ENCODE measurements at regions not wholly inside any gene's neighbourhood (a gene's known extent, or its start where the extent isn't known, plus 50 kb on each side); places are given as distances from the start of the nearest gene placed in this dataset.

DNA sequence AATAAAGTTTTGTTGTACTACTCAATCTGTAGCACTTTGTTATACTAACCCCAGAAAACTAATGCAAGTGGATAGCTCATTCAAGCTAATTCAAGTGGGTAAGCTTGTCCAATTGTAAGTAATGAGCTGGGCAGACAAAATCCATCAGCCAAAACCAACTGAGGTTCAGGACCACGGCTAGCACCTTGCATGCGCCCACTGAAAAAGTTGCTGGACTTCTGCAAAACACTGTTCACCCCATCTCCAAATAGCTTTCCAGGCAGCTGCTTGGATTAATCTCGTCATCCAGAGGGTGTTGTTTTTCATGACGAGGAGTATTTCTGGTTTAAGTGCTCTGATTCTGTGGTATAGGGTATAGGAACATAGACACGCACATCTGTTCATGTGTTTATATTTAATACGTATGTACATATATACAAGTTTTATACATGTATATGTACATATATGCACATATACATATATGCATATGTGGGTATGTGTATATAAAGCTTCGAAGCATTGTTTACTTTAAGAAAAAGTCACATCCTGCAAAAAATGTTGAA is 307.5 kb downstream of the GALR1 start:
- H3K9ac ChIP-seq (ENCODE audit: low read depth in 1 of 3, low read length in 3 of 3), result no peak overlapping the region
- no peak overlapping the region for H3K27ac ChIP-seq (ENCODE audit: low read depth, low read length)
- H3K4me1 ChIP-seq (ENCODE audit: control insufficient read depth in 3 of 3, insufficient read depth in 3 of 3, low read length in 3 of 3), result no peaks in the 10 kb centered on the region
- no peaks in the 10 kb centered on the region for H3K27me3 ChIP-seq (ENCODE audit: control insufficient read depth in 3 of 3, insufficient read depth in 3 of 3, low read length in 3 of 3)
- H3K36me3 ChIP-seq (ENCODE audit: control insufficient read depth in 3 of 3, insufficient read depth in 3 of 3, low read length in 3 of 3), result no peaks in the 10 kb centered on the region
- H3K9me3 ChIP-seq (ENCODE audit: control insufficient read depth in 3 of 3, low read length in 3 of 3), result no peaks in the 10 kb centered on the region
- no peak overlapping the region for H3K4me3 ChIP-seq (ENCODE audit: low read length in 3 of 3)

DNA sequence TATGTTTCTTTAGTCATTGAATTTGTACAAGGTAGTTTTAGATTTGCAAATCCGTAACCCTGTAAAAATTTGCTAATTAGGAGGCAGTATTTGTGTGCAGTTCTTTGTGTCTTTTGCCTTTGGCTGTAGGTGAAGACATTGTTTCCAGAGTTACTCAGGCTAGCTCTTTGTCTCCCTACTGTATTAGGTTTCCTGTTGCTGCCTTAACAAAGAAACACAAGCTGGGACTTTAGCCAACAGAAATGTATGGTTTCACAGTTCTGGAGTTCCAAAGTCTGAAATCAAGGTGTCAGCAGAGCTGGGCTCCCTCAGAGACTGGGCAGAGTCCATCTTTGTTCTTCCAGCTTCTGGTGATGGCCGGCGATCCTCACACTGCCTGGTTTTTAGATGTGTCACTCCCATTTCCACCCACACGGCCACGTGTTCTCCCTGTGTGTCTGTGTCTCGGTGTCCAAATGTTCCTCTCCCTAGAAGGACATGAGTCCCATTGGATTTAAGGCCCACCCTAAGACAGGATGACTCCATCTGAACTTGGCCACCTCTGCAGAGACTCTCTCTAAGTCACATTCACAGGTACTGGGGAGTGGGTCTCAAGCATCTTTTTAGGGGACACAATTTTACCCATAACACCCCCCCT is 309.7 kb downstream of the GALR1 start:
- H3K36me3 ChIP-seq (ENCODE audit: control insufficient read depth in 3 of 3, insufficient read depth in 3 of 3, low read length in 3 of 3), result no peaks in the 10 kb centered on the region
- H3K9me3 ChIP-seq (ENCODE audit: control insufficient read depth in 3 of 3, low read length in 3 of 3), result no peaks in the 10 kb centered on the region
- no peak overlapping the region for H3K4me3 ChIP-seq (ENCODE audit: low read length in 3 of 3)
- no peak overlapping the region for H3K9ac ChIP-seq (ENCODE audit: low read depth in 1 of 3, low read length in 3 of 3)
- no peaks in the 10 kb centered on the region for H3K27me3 ChIP-seq (ENCODE audit: control insufficient read depth in 3 of 3, insufficient read depth in 3 of 3, low read length in 3 of 3)
- H3K27ac ChIP-seq (ENCODE audit: low read depth, low read length), result no peak overlapping the region
- H3K4me1 ChIP-seq (ENCODE audit: control insufficient read depth in 3 of 3, insufficient read depth in 3 of 3, low read length in 3 of 3), result no peaks in the 10 kb centered on the region

DNA sequence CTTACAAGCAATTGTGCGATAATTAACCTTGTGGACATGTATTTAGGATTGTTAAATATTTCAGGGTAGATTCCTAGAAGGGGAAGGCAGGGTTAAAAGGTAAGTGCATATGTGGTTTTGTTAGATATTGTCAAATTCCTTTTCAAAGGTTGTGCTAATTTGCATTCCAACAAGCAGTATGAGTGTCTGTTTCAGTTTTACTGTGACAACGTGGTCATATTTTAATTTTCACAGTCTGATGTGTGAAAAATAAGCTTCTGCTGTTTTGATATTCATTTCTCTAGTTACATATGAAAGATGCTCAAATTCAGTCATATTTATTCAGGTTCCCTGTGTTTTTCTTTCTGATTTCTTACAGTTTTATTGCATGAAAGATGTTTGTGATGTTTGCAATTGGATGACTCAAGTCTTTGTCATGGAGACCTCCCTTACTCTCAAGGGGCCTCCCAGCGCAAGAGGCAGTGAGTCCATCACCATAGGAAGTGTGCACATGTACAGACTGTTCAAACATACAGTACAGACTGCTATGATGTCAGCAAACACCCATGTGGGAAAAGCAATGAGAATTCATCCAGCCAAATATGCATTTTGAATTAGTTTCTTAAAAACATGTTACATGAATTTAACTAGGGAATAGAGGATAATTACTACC is 310.8 kb downstream of the GALR1 start:
- no peak overlapping the region for H3K4me3 ChIP-seq (ENCODE audit: low read length in 3 of 3)
- no peaks in the 10 kb centered on the region for H3K4me1 ChIP-seq (ENCODE audit: control insufficient read depth in 3 of 3, insufficient read depth in 3 of 3, low read length in 3 of 3)
- H3K9me3 ChIP-seq (ENCODE audit: control insufficient read depth in 3 of 3, low read length in 3 of 3), result no peaks in the 10 kb centered on the region

DNA sequence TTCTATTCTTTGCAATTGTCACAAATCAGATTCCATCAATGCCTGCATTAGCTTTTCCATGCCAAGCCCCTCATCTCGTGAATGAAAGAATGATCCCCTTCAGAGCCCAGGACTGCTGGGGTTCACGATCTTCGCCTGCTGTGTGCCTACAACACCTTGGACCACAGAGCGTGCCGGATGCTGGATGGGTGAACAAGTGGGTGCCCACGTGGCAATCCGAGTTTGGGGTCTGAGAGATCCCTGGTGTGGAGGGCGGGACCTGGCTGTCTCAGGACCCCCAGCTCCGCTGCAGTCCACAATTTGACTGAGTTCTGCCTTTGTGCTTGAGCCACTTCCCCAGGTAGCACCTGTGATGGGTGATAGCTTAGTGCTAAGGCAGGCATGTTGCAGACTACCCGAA is 317.0 kb downstream of the GALR1 start:
- H3K27me3 ChIP-seq (ENCODE audit: control insufficient read depth in 3 of 3, insufficient read depth in 3 of 3, low read length in 3 of 3), result no peaks in the 10 kb centered on the region
- no peaks in the 10 kb centered on the region for H3K9me3 ChIP-seq (ENCODE audit: control insufficient read depth in 3 of 3, low read length in 3 of 3)
- H3K4me3 ChIP-seq (ENCODE audit: low read length in 3 of 3), result no peak overlapping the region
- no peak overlapping the region for H3K9ac ChIP-seq (ENCODE audit: low read depth in 1 of 3, low read length in 3 of 3)
- H3K27ac ChIP-seq (ENCODE audit: low read depth, low read length), result no peak overlapping the region
- H3K4me1 ChIP-seq (ENCODE audit: control insufficient read depth in 3 of 3, insufficient read depth in 3 of 3, low read length in 3 of 3), result no peaks in the 10 kb centered on the region
- H3K36me3 ChIP-seq (ENCODE audit: control insufficient read depth in 3 of 3, insufficient read depth in 3 of 3, low read length in 3 of 3), result no peaks in the 10 kb centered on the region

More for the DNA sequence above, 310.8 kb downstream of the GALR1 start:
- H3K9ac ChIP-seq (ENCODE audit: low read depth in 1 of 3, low read length in 3 of 3), result no peak overlapping the region
- H3K36me3 ChIP-seq (ENCODE audit: control insufficient read depth in 3 of 3, insufficient read depth in 3 of 3, low read length in 3 of 3), result no peaks in the 10 kb centered on the region
- H3K27me3 ChIP-seq (ENCODE audit: control insufficient read depth in 3 of 3, insufficient read depth in 3 of 3, low read length in 3 of 3), result no peaks in the 10 kb centered on the region
- H3K27ac ChIP-seq (ENCODE audit: low read depth, low read length), result no peak overlapping the region

DNA sequence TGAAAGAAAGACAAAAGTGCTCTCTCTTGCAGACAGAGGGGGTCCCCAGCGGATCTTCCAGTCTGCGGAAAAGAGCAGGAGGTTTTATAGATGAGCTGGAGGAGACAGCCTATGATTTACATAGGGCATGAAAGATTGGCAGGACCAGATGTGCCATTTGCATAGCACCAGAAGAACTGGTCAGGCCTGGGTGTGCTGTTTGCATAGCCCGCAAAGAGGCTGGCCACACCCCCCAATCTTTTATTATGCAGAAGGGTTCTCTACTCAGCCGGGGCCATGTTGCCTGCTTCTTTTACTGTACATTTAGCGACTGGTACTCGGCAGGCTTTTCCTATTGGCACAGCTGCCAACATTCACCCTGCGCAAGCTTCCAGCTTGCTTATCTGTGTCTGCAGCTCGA is 317.6 kb downstream of the GALR1 start:
- no peaks in the 10 kb centered on the region for H3K36me3 ChIP-seq (ENCODE audit: control insufficient read depth in 3 of 3, insufficient read depth in 3 of 3, low read length in 3 of 3)
- H3K27ac ChIP-seq (ENCODE audit: low read depth, low read length), result no peak overlapping the region

DNA sequence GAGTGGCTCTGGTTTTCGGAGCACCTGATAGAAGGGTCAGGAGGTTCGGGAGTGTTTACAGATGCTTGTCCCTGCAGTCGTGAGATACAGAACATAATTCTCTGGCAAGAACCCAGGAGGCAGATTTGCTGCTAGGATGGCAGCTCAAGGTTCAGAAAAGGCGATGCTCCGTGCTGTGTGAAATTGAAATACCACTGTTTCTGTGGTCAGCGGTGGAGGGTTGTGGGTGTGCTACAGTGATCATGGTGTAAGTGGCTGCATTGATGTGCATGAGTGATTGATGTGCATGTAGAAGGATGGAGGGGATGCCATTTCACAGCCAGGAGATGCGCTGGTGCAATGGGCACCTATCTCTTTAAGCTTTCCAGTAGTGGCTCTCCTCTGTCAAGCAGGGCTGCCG is 322.1 kb downstream of the GALR1 start:
- H3K4me1 ChIP-seq (ENCODE audit: control insufficient read depth in 3 of 3, insufficient read depth in 3 of 3, low read length in 3 of 3), result no peaks in the 10 kb centered on the region
- H3K9ac ChIP-seq (ENCODE audit: low read depth in 1 of 3, low read length in 3 of 3), result no peak overlapping the region
- no peaks in the 10 kb centered on the region for H3K9me3 ChIP-seq (ENCODE audit: control insufficient read depth in 3 of 3, low read length in 3 of 3)
- H3K4me3 ChIP-seq (ENCODE audit: low read length in 3 of 3), result no peak overlapping the region
- H3K27ac ChIP-seq (ENCODE audit: low read depth, low read length), result no peak overlapping the region
- no peaks in the 10 kb centered on the region for H3K36me3 ChIP-seq (ENCODE audit: control insufficient read depth in 3 of 3, insufficient read depth in 3 of 3, low read length in 3 of 3)
- H3K27me3 ChIP-seq (ENCODE audit: control insufficient read depth in 3 of 3, insufficient read depth in 3 of 3, low read length in 3 of 3), result no peaks in the 10 kb centered on the region

More for the DNA sequence above, 317.6 kb downstream of the GALR1 start:
- no peak overlapping the region for H3K4me3 ChIP-seq (ENCODE audit: low read length in 3 of 3)
- H3K9ac ChIP-seq (ENCODE audit: low read depth in 1 of 3, low read length in 3 of 3), result no peak overlapping the region
- no peaks in the 10 kb centered on the region for H3K9me3 ChIP-seq (ENCODE audit: control insufficient read depth in 3 of 3, low read length in 3 of 3)
- no peaks in the 10 kb centered on the region for H3K4me1 ChIP-seq (ENCODE audit: control insufficient read depth in 3 of 3, insufficient read depth in 3 of 3, low read length in 3 of 3)
- no peaks in the 10 kb centered on the region for H3K27me3 ChIP-seq (ENCODE audit: control insufficient read depth in 3 of 3, insufficient read depth in 3 of 3, low read length in 3 of 3)

DNA sequence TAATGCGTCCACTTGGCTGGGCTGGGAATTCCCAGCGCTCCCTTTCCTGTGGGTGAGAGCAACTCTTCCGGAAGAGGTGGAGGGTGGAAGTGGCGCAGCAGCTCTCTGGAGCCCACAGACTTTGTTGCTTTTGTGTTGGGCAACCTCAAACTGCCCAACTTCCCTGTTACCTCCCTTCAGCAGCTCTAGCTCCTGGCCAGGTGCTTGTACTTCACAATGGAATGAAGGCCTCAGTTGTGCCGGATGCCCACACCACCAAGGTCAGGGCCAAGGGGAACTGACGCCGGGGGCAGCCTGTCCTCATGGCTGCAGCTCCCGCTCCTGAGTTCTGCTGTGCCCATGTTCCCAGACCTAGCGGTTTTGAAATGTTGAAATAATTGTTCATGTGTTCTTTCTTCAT is 322.9 kb downstream of the GALR1 start:
- no peak overlapping the region for H3K9ac ChIP-seq (ENCODE audit: low read depth in 1 of 3, low read length in 3 of 3)
- H3K4me3 ChIP-seq (ENCODE audit: low read length in 3 of 3), result no peak overlapping the region
- no peaks in the 10 kb centered on the region for H3K36me3 ChIP-seq (ENCODE audit: control insufficient read depth in 3 of 3, insufficient read depth in 3 of 3, low read length in 3 of 3)
- H3K27ac ChIP-seq (ENCODE audit: low read depth, low read length), result no peak overlapping the region
- no peaks in the 10 kb centered on the region for H3K4me1 ChIP-seq (ENCODE audit: control insufficient read depth in 3 of 3, insufficient read depth in 3 of 3, low read length in 3 of 3)
- no peaks in the 10 kb centered on the region for H3K9me3 ChIP-seq (ENCODE audit: control insufficient read depth in 3 of 3, low read length in 3 of 3)
- H3K27me3 ChIP-seq (ENCODE audit: control insufficient read depth in 3 of 3, insufficient read depth in 3 of 3, low read length in 3 of 3), result peaks cover 0 to 5% (median 0%) of the 10 kb centered on the region in 3 donors

DNA sequence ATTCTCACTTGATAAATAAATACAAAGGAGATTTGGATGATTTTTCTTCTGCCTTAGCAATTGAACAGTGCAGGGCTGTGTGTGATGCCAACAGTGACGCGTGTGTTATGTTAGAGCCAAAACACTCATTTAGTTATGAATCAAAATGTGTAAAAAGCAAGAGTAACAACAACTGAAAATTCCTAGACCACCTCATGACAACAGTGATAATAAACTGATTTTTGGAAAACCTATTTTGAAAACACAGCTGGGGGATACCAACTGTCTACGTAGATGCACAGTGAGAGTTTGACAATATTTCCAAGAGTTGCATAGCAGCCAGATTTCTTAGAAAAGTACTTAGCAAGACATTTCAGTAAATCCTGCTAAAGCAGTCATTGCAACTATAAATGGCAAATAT is 323.9 kb downstream of the GALR1 start:
- peaks cover 0 to 5% (median 0%) of the 10 kb centered on the region in 3 donors for H3K27me3 ChIP-seq (ENCODE audit: control insufficient read depth in 3 of 3, insufficient read depth in 3 of 3, low read length in 3 of 3)
- no peak overlapping the region for H3K9ac ChIP-seq (ENCODE audit: low read depth in 1 of 3, low read length in 3 of 3)
- no peak overlapping the region for H3K27ac ChIP-seq (ENCODE audit: low read depth, low read length)
- no peaks in the 10 kb centered on the region for H3K4me1 ChIP-seq (ENCODE audit: control insufficient read depth in 3 of 3, insufficient read depth in 3 of 3, low read length in 3 of 3)
- H3K9me3 ChIP-seq (ENCODE audit: control insufficient read depth in 3 of 3, low read length in 3 of 3), result no peaks in the 10 kb centered on the region
- no peaks in the 10 kb centered on the region for H3K36me3 ChIP-seq (ENCODE audit: control insufficient read depth in 3 of 3, insufficient read depth in 3 of 3, low read length in 3 of 3)
- H3K4me3 ChIP-seq (ENCODE audit: low read length in 3 of 3), result no peak overlapping the region

DNA sequence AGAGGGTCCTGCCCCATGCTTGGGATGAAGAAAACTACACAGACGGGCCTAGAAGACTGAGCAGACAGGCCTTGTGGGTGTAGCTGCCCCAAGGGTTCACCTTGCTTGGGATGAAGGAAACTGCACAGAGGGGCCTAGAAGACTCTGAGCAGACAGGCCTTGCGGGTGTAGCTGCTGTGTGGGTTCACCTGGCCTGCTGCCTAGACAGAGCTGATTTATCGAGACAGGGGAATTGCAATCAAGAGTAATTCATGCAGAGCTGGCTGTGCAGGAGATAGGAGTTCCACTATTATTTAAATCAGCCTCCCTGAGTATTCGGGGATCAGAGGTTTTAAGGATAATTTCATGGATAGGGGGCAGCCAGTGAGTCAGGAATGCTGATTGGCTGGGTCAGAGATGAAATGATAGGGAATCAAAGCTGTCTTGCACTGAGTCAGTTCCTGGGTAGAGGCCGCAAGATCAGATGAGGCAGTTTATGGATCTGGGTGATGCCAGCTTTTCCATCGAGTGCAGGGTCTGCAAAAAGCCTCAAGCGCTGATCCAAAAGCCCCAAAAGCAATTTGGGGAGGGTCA is 341.4 kb downstream of the GALR1 start:
- no peak overlapping the region for H3K27ac ChIP-seq (ENCODE audit: low read depth, low read length)

DNA sequence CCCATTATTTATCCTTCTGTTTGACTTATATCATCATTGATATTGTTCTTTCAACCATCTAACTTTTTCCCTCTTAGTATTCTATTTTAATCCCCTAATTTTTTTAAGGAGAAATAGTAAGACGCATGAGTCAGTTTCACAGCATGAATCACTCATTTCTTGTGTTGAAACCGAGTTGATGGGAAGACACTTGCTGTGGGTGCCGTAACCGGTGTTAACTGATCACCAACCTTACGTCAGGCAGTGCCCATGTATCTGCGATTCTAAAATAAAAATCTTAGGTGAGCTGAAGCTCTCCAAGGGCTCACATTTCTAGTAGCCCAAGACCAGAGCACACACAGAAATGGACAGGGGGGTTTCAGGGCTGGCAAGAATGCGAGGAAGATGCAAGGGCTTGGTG is 348.1 kb downstream of the GALR1 start:
- H3K27ac ChIP-seq (ENCODE audit: low read depth, low read length), result no peak overlapping the region
- H3K9ac ChIP-seq (ENCODE audit: low read depth in 1 of 3, low read length in 3 of 3), result no peak overlapping the region
- H3K4me3 ChIP-seq (ENCODE audit: low read length in 3 of 3), result no peak overlapping the region
- H3K27me3 ChIP-seq (ENCODE audit: control insufficient read depth in 3 of 3, insufficient read depth in 3 of 3, low read length in 3 of 3), result peaks cover 0 to 3% (median 0%) of the 10 kb centered on the region in 3 donors
- no peaks in the 10 kb centered on the region for H3K4me1 ChIP-seq (ENCODE audit: control insufficient read depth in 3 of 3, insufficient read depth in 3 of 3, low read length in 3 of 3)
- no peaks in the 10 kb centered on the region for H3K36me3 ChIP-seq (ENCODE audit: control insufficient read depth in 3 of 3, insufficient read depth in 3 of 3, low read length in 3 of 3)
- no peaks in the 10 kb centered on the region for H3K9me3 ChIP-seq (ENCODE audit: control insufficient read depth in 3 of 3, low read length in 3 of 3)

More for the DNA sequence above, 341.4 kb downstream of the GALR1 start:
- Histone ChIP-seq H3K36me3 (ENCODE audit: control insufficient read depth in 3 of 3, insufficient read depth in 3 of 3, low read length in 3 of 3) (no peaks in the 10 kb centered on the region), H3K4me3 (ENCODE audit: low read length in 3 of 3) (no peak overlapping the region), H3K9me3 (ENCODE audit: control insufficient read depth in 3 of 3, low read length in 3 of 3) (no peaks in the 10 kb centered on the region), H3K4me1 (ENCODE audit: control insufficient read depth in 3 of 3, insufficient read depth in 3 of 3, low read length in 3 of 3) (no peaks in the 10 kb centered on the region), H3K9ac (ENCODE audit: low read depth in 1 of 3, low read length in 3 of 3) (no peak overlapping the region), H3K27me3 (ENCODE audit: control insufficient read depth in 3 of 3, insufficient read depth in 3 of 3, low read length in 3 of 3) (peaks cover 0 to 3% (median 0%) of the 10 kb centered on the region in 3 donors)
